ENCODE measurements at regions not wholly inside any gene's neighbourhood (a gene's known extent, or its start where the extent isn't known, plus 50 kb on each side); places are given as distances from the start of the nearest gene placed in this dataset.
"Not testable (repeated sequence)": the region's sequence is repeated elsewhere in the genome, so short reads cannot be mapped to it uniquely, and the experiment has no call there.

DNA sequence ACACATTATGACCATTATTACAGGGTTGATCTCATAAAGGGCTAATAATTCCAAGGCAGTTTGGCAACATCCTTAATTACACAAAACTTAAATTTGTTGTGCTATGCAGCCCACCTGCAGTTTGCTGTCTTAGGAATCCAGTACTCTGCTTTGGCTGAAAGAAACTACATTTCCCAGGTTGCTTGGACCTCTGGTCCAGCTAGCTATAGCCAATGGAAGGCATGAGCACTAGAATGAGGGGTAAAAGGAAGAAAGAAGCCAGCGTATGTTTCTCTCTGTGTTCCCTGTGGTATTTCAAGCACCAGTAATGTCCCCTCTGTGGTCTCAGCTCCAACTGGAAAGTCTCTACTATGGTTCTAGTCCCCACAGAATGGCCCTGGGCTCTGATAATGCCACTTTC lies 84.3 kb upstream of the TSC22D2 start:
- peak overlapping the region; percentile 18 for H3K27ac Mint-ChIP-seq
- H3K4me3 Mint-ChIP-seq, result no peak overlapping the region
- no peaks in the 10 kb centered on the region for H3K9me3 Mint-ChIP-seq
- DNase-seq (no peak), ATAC-seq (replicated peaks in 1 of 2) (no peak)
- peaks cover 5% of the 10 kb centered on the region for H3K4me1 Mint-ChIP-seq (ENCODE audit: low read depth)
- H3K27me3 Mint-ChIP-seq (ENCODE audit: low read depth), result peaks cover 34% of the 10 kb centered on the region
- H3K36me3 Mint-ChIP-seq (ENCODE audit: insufficient read depth in 2 of 2), result no peaks in the 10 kb centered on the region

DNA sequence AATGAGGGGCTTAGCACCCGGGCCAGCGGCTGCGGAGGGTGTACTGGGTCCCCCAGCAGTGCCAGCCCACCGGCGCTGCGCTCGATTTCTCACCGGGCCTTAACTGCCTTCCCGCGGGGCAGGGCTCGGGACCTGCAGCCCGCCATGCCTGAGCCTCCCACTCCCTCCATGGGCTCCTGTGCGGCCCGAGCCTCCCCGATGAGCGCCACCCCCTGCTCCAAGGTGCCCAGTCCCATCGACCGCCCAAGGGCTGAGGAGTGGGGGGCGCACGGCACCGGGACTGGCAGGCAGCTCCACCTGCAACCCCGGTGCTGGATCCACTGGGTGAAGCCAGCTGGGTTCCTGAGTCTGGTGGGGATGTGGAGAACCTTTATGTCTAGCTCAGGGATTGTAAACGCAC lies 85.0 kb upstream of the TSC22D2 start:
- not testable (repeated sequence) for H3K36me3 Mint-ChIP-seq (ENCODE audit: insufficient read depth in 2 of 2); H3K9me3 Mint-ChIP-seq; H3K4me1 Mint-ChIP-seq (ENCODE audit: low read depth); ATAC-seq (replicated peaks in 1 of 2); DNase-seq; H3K27ac Mint-ChIP-seq; H3K4me3 Mint-ChIP-seq
- H3K27me3 Mint-ChIP-seq (ENCODE audit: low read depth), result peaks cover 32% of the 10 kb centered on the region

DNA sequence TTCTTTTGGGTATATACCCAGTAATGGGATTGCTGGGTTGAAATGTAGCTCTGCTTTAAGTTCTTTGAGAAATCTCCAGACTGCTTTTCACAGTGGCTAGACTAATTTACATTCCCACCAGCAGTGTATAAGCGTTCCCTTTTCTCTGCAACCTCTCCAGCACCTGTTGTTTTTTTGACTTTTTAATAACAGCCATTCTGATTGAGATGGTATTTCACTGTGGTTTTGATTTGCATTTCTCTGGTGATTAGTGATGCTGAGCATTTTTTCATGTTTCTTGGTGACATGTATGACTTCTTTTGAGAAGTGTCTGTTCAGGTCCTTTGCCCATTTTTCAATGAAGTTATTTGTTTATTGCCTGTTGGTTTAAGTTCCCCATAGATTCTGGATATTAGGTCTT lies 87.1 kb upstream of the TSC22D2 start:
- ATAC-seq (replicated peaks in 1 of 2), result not testable (repeated sequence)

DNA sequence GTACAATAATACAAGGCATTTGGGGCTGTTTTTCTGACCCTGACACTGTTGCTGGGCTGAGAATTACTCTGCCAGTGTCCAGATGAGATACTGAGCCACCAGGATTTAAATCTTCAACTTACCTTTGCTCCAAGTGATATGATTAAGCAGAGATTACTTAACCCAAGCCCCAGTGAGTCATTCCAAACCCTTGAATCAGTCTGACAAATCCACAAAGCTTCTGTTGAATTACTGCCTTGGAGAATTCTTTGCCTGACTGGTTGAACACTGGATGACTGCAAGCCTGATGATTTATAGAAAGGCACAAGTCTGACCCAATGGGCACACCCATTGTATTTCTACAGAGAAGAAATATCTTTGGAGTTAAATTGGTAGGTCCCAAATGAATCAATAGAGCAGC lies 88.2 kb upstream of the TSC22D2 start:
- ATAC-seq (replicated peaks in 1 of 2), result peak; percentile 88 to 89
- DNase-seq, result peak; percentile 4 to 8
- peaks cover 32% of the 10 kb centered on the region for H3K27me3 Mint-ChIP-seq (ENCODE audit: low read depth)

More for the DNA sequence above, 87.1 kb upstream of the TSC22D2 start:
- peaks cover 32% of the 10 kb centered on the region for H3K27me3 Mint-ChIP-seq (ENCODE audit: low read depth)
- not testable (repeated sequence) for DNase-seq; H3K9me3 Mint-ChIP-seq; H3K27ac Mint-ChIP-seq; H3K36me3 Mint-ChIP-seq (ENCODE audit: insufficient read depth in 2 of 2); H3K4me1 Mint-ChIP-seq (ENCODE audit: low read depth); H3K4me3 Mint-ChIP-seq

DNA sequence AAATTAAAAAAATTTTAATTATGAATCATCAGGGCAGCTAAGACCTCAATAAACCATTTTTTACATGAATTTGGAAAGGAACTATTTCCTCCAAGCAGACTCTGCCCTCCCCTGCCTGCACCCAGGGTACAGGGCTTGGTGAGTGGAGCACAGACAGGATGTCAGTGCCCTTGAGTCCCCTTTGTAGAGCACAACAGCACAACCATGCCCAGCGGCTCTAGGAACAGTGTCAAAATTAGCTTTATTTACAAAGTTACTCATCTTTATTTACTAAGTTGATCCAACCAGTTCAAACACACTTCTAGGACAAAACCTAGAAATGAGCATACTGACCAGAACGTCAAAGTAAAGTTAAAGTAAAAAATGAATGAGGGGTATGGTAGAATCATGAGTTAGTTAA lies 90.6 kb upstream of the TSC22D2 start:
- H3K4me1 Mint-ChIP-seq (ENCODE audit: low read depth), result peaks cover 5% of the 10 kb centered on the region
- no peaks in the 10 kb centered on the region for H3K9me3 Mint-ChIP-seq
- peaks cover 33% of the 10 kb centered on the region for H3K27me3 Mint-ChIP-seq (ENCODE audit: low read depth)
- no peak overlapping the region for H3K27ac Mint-ChIP-seq
- H3K4me3 Mint-ChIP-seq, result no peak overlapping the region
- DNase-seq (no peak), ATAC-seq (replicated peaks in 1 of 2) (no peak)
- H3K36me3 Mint-ChIP-seq (ENCODE audit: insufficient read depth in 2 of 2), result no peaks in the 10 kb centered on the region

More for the DNA sequence above, 88.2 kb upstream of the TSC22D2 start:
- Mint-ChIP-seq H3K36me3 (ENCODE audit: insufficient read depth in 2 of 2) (no peaks in the 10 kb centered on the region), H3K4me3 (no peak overlapping the region), H3K9me3 (no peaks in the 10 kb centered on the region), H3K27ac (no peak overlapping the region), H3K4me1 (ENCODE audit: low read depth) (peaks cover 5% of the 10 kb centered on the region)

DNA sequence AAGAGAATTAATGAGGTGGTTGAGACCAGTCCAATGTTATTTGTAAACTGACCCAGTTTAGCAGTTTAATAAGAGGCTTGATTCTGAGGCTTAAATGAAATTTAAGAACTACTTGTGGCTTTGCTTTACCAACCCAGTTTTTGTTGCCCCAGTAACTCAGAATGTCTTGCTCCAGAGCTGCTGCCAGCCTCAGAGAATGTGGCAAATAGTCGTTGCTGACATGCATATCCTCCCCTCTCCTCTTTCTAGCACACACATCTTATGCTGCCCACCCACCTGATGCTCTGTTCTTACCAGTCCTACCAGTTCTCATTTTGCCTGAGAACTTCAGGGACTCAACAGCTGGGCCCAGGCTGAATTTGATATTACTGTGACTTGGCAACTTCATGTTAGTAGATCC lies 92.4 kb upstream of the TSC22D2 start:
- ATAC-seq (replicated peaks in 1 of 2) (no peak), DNase-seq (no peak)
- Mint-ChIP-seq H3K36me3 (ENCODE audit: insufficient read depth in 2 of 2) (no peaks in the 10 kb centered on the region), H3K4me3 (no peak overlapping the region), H3K4me1 (ENCODE audit: low read depth) (no peaks in the 10 kb centered on the region), H3K27ac (no peak overlapping the region), H3K27me3 (ENCODE audit: low read depth) (peaks cover 41% of the 10 kb centered on the region), H3K9me3 (no peaks in the 10 kb centered on the region)

DNA sequence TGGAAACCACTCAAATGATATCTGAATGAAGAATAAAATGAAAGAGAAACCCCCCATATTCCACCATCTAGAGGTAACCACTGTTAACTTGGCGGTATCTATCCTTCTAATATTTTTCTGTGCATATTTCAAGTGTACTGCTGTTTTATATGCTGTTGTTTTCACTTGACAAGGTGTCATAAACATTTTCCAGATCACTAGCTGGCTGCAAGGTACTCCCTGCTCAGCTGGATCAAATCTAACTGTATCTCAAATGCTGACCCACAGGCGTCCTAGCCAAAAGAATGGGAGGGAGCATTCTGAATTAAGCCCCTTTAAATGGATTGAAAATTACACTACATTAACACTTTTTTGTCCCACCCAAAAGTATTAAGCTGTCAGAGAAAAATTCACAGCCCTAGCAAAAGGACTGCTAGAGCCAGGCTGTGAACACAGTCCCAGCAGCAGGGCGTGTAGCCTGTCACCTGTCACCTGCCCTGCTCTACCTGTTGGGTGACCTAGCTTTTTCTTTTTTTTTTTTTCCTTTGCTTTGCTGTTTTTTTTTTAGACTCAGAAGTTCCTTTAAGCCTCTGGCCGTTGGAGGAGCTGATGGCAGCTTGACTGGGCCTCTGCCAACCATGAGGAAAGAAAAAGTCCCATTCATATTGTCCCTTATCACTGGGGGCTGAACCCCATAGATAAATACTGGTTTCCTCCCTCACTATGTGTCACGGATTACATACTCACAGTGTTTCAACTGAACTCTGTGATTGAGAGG lies 93.7 kb upstream of the TSC22D2 start:
- no peaks in the 10 kb centered on the region for H3K36me3 Mint-ChIP-seq (ENCODE audit: insufficient read depth in 2 of 2)
- no peak overlapping the region for H3K4me3 Mint-ChIP-seq
- H3K27ac Mint-ChIP-seq, result no peak overlapping the region
- peaks cover 47% of the 10 kb centered on the region for H3K27me3 Mint-ChIP-seq (ENCODE audit: low read depth)
- H3K9me3 Mint-ChIP-seq, result no peaks in the 10 kb centered on the region
- DNase-seq (no peak), ATAC-seq (replicated peaks in 1 of 2) (no peak)
- no peaks in the 10 kb centered on the region for H3K4me1 Mint-ChIP-seq (ENCODE audit: low read depth)

DNA sequence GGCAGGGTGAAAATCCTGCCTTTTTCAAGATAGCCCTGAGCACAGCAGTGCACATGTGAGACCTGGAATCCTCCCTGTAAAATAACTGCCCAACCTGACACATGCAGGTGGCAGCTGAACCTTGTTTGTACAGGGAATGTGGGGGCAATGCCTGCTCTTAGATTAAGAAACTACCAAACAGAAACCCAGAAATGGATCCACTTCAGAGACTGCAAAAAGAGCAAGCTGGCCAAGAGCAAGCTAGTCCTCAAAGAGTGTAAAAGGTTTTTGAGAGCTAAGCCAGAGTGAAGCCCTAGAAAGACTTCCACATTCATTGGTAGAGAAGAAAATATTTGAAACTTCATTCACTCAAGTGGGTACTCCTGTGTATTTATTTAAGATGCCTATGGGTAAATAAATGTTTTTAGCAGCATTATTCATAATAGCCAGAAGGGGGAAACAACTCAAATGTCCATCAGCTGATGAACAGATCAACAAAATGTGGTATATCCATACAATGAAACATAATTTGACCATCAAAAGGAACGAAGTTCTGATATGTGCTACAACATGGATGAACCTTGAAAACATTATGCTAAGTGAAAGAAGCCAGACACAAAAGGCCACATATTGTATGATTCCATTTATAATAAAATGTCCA lies 96.0 kb upstream of the TSC22D2 start:
- Mint-ChIP-seq H3K4me1 (ENCODE audit: low read depth) (no peaks in the 10 kb centered on the region), H3K9me3 (no peaks in the 10 kb centered on the region)

DNA sequence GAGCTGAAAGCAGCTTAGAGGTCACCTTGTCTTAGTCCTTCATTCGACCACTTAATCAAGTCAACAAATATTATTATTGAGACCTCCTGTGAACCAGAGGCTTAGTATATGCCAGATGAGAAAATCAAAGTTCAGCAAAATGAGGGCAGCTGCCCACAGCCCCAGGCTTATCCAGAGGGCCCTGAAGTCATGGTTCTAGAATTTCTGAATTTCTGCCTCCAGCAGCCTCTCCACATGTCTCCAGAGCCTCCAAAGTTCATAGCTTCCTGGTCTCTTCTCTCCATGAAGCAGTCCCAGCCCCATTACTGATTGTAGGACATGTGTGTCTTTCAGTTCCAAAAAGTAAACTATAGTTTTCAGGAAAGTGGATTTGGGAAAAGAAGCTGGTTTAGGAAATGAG lies 96.9 kb upstream of the TSC22D2 start:
- Mint-ChIP-seq H3K27ac (no peak overlapping the region), H3K4me3 (no peak overlapping the region), H3K27me3 (ENCODE audit: low read depth) (peaks cover 43% of the 10 kb centered on the region), H3K4me1 (ENCODE audit: low read depth) (no peaks in the 10 kb centered on the region), H3K36me3 (ENCODE audit: insufficient read depth in 2 of 2) (no peaks in the 10 kb centered on the region), H3K9me3 (no peaks in the 10 kb centered on the region)
- ATAC-seq (replicated peaks in 1 of 2) (no peak), DNase-seq (no peak)

More for the DNA sequence above, 96.0 kb upstream of the TSC22D2 start:
- no peak overlapping the region for H3K27ac Mint-ChIP-seq
- no peaks in the 10 kb centered on the region for H3K36me3 Mint-ChIP-seq (ENCODE audit: insufficient read depth in 2 of 2)
- ATAC-seq (replicated peaks in 1 of 2), result no peak
- DNase-seq, result no peak
- H3K27me3 Mint-ChIP-seq (ENCODE audit: low read depth), result peaks cover 49% of the 10 kb centered on the region
- H3K4me3 Mint-ChIP-seq, result no peak overlapping the region

DNA sequence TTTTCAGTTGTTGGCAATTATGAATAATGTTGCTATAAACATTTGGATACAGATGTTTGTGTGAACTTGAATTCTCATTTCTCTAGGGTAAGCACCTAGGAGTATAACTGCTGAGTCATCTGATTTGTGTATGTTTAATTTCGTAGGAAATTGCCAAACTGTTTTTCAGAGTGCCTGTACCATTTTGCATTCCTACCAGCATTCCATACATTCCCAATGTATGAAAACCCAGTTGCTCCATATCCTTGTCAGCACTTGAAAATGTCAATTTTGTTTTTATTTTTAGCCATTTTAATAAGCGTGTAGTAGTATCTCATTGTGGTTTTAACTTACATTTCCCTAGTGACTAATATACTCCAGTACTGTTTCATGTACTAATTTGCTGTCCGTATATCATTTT lies 98.5 kb upstream of the TSC22D2 start:
- Mint-ChIP-seq H3K9me3 (no peaks in the 10 kb centered on the region), H3K36me3 (ENCODE audit: insufficient read depth in 2 of 2) (no peaks in the 10 kb centered on the region), H3K27ac (no peak overlapping the region), H3K4me3 (no peak overlapping the region), H3K4me1 (ENCODE audit: low read depth) (no peaks in the 10 kb centered on the region), H3K27me3 (ENCODE audit: low read depth) (peaks cover 41% of the 10 kb centered on the region)
- ATAC-seq (replicated peaks in 1 of 2) (no peak), DNase-seq (no peak)

DNA sequence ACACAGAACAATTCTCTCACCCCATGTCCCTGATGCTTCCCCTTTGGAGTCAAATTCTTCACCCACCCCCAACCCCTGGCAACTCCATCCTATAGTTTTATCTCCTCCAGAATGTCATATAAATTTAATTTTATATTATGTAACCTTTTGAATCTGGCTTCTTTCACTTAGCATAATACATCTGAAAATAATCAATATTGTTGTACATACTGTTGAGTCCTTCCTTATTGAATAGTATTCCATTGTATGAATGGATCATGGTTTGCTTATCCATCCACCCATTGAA lies 98.9 kb upstream of the TSC22D2 start:
- Mint-ChIP-seq H3K27me3 (ENCODE audit: low read depth) (peaks cover 43% of the 10 kb centered on the region), H3K36me3 (ENCODE audit: insufficient read depth in 2 of 2) (no peaks in the 10 kb centered on the region), H3K4me3 (no peak overlapping the region), H3K9me3 (no peaks in the 10 kb centered on the region), H3K27ac (no peak overlapping the region), H3K4me1 (ENCODE audit: low read depth) (no peaks in the 10 kb centered on the region)
- DNase-seq (no peak), ATAC-seq (replicated peaks in 1 of 2) (no peak)

DNA sequence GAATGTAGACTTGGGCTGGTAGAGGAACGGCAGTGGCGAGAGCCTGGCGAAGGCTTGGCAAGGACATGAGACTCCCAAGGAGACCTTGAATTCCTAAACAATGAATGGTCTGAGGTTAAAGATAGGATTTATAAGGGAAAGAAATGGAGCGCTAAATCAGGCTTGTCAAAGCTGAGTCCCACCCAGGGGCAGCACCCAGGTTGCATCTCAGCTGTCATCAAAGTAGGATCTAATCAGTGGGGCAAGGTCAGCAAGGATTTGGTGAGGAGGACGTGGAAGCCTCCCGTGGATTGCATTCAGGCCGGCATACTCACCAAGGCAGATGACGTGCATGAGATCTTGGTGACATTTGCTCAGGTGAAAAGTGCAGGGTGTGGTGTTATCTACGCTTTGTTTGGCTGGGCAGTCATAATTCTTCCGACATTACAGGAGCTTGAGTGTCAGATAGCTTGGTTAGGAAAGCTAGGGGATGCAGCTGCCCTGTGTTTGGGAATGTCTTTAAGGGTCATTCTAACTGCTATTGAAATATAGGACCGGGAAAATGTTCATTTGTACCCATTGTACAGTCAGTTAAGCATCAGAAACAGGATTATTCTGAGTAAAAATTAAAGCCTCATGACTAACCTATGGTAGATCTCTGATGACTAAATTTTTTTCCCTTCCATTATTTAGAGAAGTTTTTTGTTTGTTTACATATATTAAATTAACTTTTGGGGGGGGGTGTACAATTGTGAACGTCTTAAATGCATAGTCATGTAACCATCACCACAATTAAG lies 99.4 kb upstream of the TSC22D2 start:
- Mint-ChIP-seq H3K27me3 (ENCODE audit: low read depth) (peaks cover 46% of the 10 kb centered on the region), H3K4me1 (ENCODE audit: low read depth) (no peaks in the 10 kb centered on the region), H3K36me3 (ENCODE audit: insufficient read depth in 2 of 2) (no peaks in the 10 kb centered on the region), H3K4me3 (no peak overlapping the region), H3K9me3 (no peaks in the 10 kb centered on the region), H3K27ac (no peak overlapping the region)
- DNase-seq (no peak), ATAC-seq (replicated peaks in 1 of 2) (no peak)

DNA sequence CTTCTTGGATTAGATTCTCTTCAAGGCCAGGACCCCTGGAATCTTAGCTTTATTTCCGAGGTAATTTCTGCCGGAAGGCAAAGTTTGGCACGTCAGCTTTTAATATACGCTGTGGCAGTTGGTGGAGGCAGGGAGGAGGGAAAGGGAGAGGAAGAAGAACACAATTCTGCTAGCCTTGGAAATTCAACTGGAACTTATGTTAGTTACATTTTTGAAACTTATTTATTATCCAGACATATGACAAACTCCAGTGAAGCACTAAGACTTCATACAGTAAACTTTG lies 100.1 kb upstream of the TSC22D2 start:
- Mint-ChIP-seq H3K27ac (no peak overlapping the region), H3K4me3 (no peak overlapping the region), H3K36me3 (ENCODE audit: insufficient read depth in 2 of 2) (no peaks in the 10 kb centered on the region), H3K4me1 (ENCODE audit: low read depth) (no peaks in the 10 kb centered on the region), H3K9me3 (no peaks in the 10 kb centered on the region), H3K27me3 (ENCODE audit: low read depth) (peaks cover 47% of the 10 kb centered on the region)
- no peak for ATAC-seq (replicated peaks in 1 of 2)
- no peak for DNase-seq

All from activated T-cell treated with anti-CD3 and anti-CD28 coated beads, Interleukin-2, amount 50 U/mL, for 72 hours (primary cell).